Smooth muscle cell (in vitro differentiated cells): ENCODE measurements at regions not wholly inside any gene's neighbourhood (a gene's known extent, or its start where the extent isn't known, plus 50 kb on each side); places are given as distances from the start of the nearest gene placed in this dataset.

ENCODE experiments used
- DNase-seq: peaks from one replicate; lab custom pipeline; 2025; ENCODE audit not compliant: unreplicated experiment; lab: John Stamatoyannopoulos, UW
- H2AFZ ChIP-seq: fragments of 200-600 bp; sonication (generic); 2 replicates; pipeline ENCODE4 v1.6.0; 2016; ENCODE audit warnings: antibody characterized with exemption, low read depth, mild to moderate bottlenecking
- H3F3A ChIP-seq: fragments of 200-600 bp; sonication (generic); 2 replicates; pipeline ENCODE4 v1.6.0; 2017; ENCODE audit warnings: antibody characterized with exemption, low read depth
- H3K27ac ChIP-seq: fragments of 200-600 bp; sonication (generic); 2 replicates; pipeline ENCODE4 v1.5.1; 2016; ENCODE audit warnings: low read depth, mild to moderate bottlenecking
- H3K27me3 ChIP-seq: fragments of 200-600 bp; sonication (generic); 2 replicates; pipeline ENCODE4 v1.6.1; 2016; ENCODE audit warnings: low read depth, mild to moderate bottlenecking
- H3K36me3 ChIP-seq: fragments of 200-600 bp; sonication (generic); 2 replicates; pipeline ENCODE4 v1.5.1; 2016; ENCODE audit warnings: low read depth
- H3K4me1 ChIP-seq: fragments of 200-600 bp; sonication (generic); 2 replicates; pipeline ENCODE4 v1.5.1; 2016; ENCODE audit warnings: low read depth
- H3K4me2 ChIP-seq: fragments of 200-600 bp; sonication (generic); 2 replicates; pipeline ENCODE4 v1.6.0; 2016; ENCODE audit warnings: mild to moderate bottlenecking
- H3K4me3 ChIP-seq: fragments of 200-600 bp; sonication (generic); 2 replicates; pipeline ENCODE4 v1.5.1; 2016; ENCODE audit warnings: mild to moderate bottlenecking
- H3K79me2 ChIP-seq: fragments of 200-600 bp; sonication (generic); 2 replicates; pipeline ENCODE4 v1.6.0; 2016; ENCODE audit warnings: low read depth, mild to moderate bottlenecking
- H3K9ac ChIP-seq: fragments of 200-600 bp; sonication (generic); 2 replicates; pipeline ENCODE4 v1.6.0; 2016; ENCODE audit warnings: low read depth
- H3K9me3 ChIP-seq: fragments of 200-600 bp; sonication (generic); replicated peaks from 2 replicates; pipeline ENCODE4 v1.5.1; 2016; ENCODE audit warnings: low read depth
- H4K20me1 ChIP-seq: fragments of 200-600 bp; sonication (generic); 2 replicates; pipeline ENCODE4 v1.6.0; 2016; ENCODE audit warnings: low read depth
- WGBS: methylation state at CpG from one replicate; pipeline ENCODE4 v1.1.7; 2016; ENCODE audit warnings: low lambda C conversion rate; 5-methylcytosine and 5-hydroxymethylcytosine counted together
- TF ChIP-seq, protein P1 (sequence below): fragments of 200-600 bp; sonication (generic); IDR thresholded peaks from 2 replicates; pipeline ENCODE4 v1.5.1; 2017; ENCODE audit warnings: borderline replicate concordance, mild to moderate bottlenecking, antibody characterized with exemption; ENCODE audit not compliant: insufficient read depth, poor library complexity, severe bottlenecking

DNA sequence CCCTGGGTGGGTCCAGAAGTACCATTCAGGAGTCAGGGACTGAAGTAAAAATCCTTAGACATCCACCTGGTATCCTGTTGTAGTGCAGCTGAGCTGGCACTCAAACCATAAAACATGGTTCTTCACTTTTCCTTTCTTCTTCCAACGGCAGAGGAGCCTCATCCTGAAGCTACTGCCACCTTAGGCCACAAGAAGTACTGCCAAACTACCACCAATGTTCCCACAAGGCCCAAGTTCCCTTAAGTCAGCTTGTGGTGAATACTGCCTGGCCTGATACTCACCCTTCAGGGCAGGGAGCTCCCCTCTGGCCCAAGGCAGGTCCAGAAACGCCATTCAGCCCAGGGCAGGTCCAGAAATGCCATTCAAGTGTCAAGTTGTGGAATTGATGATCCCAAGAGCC is 1053.4 kb upstream of the CITED2 start:
- H3K9me3 ChIP-seq, result no peaks in the 10 kb centered on the region
- no peaks in the 10 kb centered on the region for H3F3A ChIP-seq
- H3K9ac ChIP-seq, result no peak overlapping the region
- no peaks in the 10 kb centered on the region for H3K36me3 ChIP-seq
- no peak overlapping the region for H2AFZ ChIP-seq
- no peaks in the 10 kb centered on the region for H3K27me3 ChIP-seq
- H3K4me3 ChIP-seq, result no peak overlapping the region
- no peaks in the 10 kb centered on the region for H4K20me1 ChIP-seq
- TF ChIP-seq, protein P1, sequence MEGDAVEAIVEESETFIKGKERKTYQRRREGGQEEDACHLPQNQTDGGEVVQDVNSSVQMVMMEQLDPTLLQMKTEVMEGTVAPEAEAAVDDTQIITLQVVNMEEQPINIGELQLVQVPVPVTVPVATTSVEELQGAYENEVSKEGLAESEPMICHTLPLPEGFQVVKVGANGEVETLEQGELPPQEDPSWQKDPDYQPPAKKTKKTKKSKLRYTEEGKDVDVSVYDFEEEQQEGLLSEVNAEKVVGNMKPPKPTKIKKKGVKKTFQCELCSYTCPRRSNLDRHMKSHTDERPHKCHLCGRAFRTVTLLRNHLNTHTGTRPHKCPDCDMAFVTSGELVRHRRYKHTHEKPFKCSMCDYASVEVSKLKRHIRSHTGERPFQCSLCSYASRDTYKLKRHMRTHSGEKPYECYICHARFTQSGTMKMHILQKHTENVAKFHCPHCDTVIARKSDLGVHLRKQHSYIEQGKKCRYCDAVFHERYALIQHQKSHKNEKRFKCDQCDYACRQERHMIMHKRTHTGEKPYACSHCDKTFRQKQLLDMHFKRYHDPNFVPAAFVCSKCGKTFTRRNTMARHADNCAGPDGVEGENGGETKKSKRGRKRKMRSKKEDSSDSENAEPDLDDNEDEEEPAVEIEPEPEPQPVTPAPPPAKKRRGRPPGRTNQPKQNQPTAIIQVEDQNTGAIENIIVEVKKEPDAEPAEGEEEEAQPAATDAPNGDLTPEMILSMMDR, result no peak
- no peaks in the 10 kb centered on the region for H3K79me2 ChIP-seq
- no peak overlapping the region for H3K27ac ChIP-seq
- DNase-seq, result no peak
- 85% methylated on average over 2 of the region's 2 CpGs for WGBS
- no peaks in the 10 kb centered on the region for H3K4me1 ChIP-seq
- no peak overlapping the region for H3K4me2 ChIP-seq

GRCh38 chr6:140414966-140415620 is 1040.6 kb upstream of the CITED2 start:
- no peak overlapping the region for H2AFZ ChIP-seq
- H3K9ac ChIP-seq, result no peak overlapping the region
- H3F3A ChIP-seq, result no peaks in the 10 kb centered on the region
- H3K36me3 ChIP-seq, result no peaks in the 10 kb centered on the region
- 93% methylated on average over 9 of the region's 9 CpGs for WGBS
- no peak for DNase-seq
- no peak overlapping the region for H3K4me2 ChIP-seq
- no peaks in the 10 kb centered on the region for H4K20me1 ChIP-seq
- no peaks in the 10 kb centered on the region for H3K9me3 ChIP-seq
- H3K4me1 ChIP-seq, result no peaks in the 10 kb centered on the region
- no peaks in the 10 kb centered on the region for H3K79me2 ChIP-seq
- no peaks in the 10 kb centered on the region for H3K27me3 ChIP-seq
- no peak overlapping the region for H3K27ac ChIP-seq
- TF ChIP-seq, protein P1, result no peak
- H3K4me3 ChIP-seq, result no peak overlapping the region

GRCh38 chr6:140403020-140403419 is 1028.6 kb upstream of the CITED2 start:
- Histone ChIP-seq H3K9me3 (peaks cover 4% of the 10 kb centered on the region), H2AFZ (no peak overlapping the region), H3K27me3 (no peaks in the 10 kb centered on the region), H3K4me3 (no peak overlapping the region), H3K27ac (no peak overlapping the region), H3K9ac (no peak overlapping the region), H4K20me1 (no peaks in the 10 kb centered on the region), H3K36me3 (no peaks in the 10 kb centered on the region), H3K4me2 (no peak overlapping the region), H3F3A (no peaks in the 10 kb centered on the region), H3K4me1 (no peaks in the 10 kb centered on the region), H3K79me2 (no peaks in the 10 kb centered on the region)
- no peak for DNase-seq
- TF ChIP-seq, protein P1, result no peak

GRCh38 chr6:140401761-140402160 is 1027.3 kb upstream of the CITED2 start:
- Histone ChIP-seq H4K20me1 (no peaks in the 10 kb centered on the region), H3K4me2 (no peak overlapping the region), H3K9me3 (peaks cover under 1% of the 10 kb centered on the region), H3K27ac (no peak overlapping the region), H3K4me1 (no peaks in the 10 kb centered on the region), H2AFZ (peak overlapping the region; percentile 40), H3K79me2 (no peaks in the 10 kb centered on the region), H3K27me3 (no peaks in the 10 kb centered on the region), H3K36me3 (no peaks in the 10 kb centered on the region), H3K9ac (no peak overlapping the region), H3K4me3 (no peak overlapping the region), H3F3A (no peaks in the 10 kb centered on the region)
- 35% methylated on average over 1 of the region's 1 CpG for WGBS
- no peak for DNase-seq
- TF ChIP-seq, protein P1, result no peak
